ENCODE measurements at regions not wholly inside any gene's neighbourhood (a gene's known extent, or its start where the extent isn't known, plus 50 kb on each side); places are given as distances from the start of the nearest gene placed in this dataset.

DNA sequence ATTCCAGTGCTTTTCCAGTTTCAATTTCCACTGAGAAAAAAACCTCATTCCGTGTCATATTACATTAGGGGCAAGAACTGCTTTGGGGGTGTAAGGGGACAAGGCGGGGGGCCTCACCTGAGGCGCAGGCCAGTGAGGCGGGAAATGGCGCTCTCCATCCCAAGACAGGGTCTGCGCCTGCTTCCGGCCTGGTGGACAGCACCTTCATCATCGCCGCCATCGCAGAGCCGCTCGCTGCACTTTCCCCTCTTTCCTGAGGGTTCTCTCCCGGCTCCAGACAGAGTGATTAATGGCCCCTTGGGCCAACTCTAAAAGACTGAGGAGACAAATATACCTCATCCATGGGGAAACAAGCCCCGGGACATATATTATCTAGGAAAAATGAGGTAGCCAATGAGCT, 270.0 kb upstream of the SOX4 start:
- TF ChIP-seq GATA3 (IDR thresholded peaks at IDR 0.05; ENCODE audit: low read depth, low read length), result no peak

GRCh38 chr6:21325201-21325856, 268.2 kb upstream of the SOX4 start:
- TF ChIP-seq GATA3 (IDR thresholded peaks at IDR 0.05; ENCODE audit: low read depth, low read length), result no peak
- TF ChIP-seq GATA2 (IDR thresholded peaks at IDR 0.05; ENCODE audit: low read depth, low read length), result no peak

DNA sequence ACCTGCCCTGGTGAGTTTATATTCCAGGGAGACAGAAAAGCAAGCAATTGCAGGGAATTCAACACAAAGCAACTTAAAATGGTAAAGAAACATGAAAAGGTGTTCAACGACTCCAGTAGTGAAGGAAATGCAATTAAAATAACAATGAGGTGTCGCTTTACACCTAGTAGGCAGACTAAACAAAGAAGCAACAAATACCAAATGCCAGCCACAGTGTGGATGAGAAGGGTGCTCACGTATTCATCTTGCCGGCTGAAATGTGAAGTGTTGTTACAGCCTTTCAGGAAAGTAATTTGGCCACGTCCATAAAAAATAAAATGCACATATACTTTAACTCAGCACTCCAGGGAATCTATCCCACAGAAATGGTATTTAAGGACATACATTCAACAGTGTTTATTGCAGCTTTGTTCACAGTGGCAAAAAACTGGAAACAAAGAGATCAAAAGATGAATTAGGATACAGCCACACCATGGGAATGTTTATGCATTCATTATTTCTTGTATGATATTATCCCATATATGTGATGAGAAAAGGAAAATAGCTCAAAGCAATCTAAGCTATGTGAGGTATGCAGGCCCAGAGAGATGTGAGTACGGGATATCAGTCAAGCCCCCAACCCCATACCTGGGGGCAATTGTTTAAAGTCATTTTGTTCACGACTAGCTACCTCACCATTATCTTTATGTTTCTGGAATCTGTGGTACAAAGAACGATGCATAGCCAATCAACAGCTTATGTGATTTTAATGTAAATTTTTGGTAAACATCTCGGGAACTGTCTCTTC, 266.0 kb upstream of the SOX4 start:
- no peak for TF ChIP-seq GATA3 (IDR thresholded peaks at IDR 0.05; ENCODE audit: low read depth, low read length)
- TF ChIP-seq GATA2 (IDR thresholded peaks at IDR 0.05; ENCODE audit: low read depth, low read length), result no peak

DNA sequence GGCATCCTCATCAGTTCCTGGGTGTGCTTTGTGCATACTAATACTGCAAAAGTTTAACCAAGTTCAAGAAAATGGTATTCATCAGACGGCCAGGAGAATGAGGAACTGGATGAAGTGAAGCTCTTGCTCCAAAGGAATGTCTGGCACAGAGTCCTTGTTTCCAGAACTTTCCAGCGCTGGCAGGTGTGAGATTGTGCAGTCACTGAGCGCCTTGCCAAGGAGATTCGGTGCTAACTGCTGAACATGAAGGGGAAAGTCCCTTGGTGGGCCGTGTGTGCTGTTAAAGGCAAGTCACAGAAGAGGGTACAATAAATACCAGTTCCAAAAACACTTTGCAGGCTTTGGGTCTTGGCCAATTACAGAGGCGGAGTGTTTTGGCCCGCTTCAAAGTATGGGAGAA, 262.3 kb upstream of the SOX4 start:
- TF ChIP-seq GATA2 (IDR thresholded peaks at IDR 0.05; ENCODE audit: low read depth, low read length) (no peak), GATA3 (IDR thresholded peaks at IDR 0.05; ENCODE audit: low read depth, low read length) (no peak)

- TF ChIP-seq GATA3 (IDR thresholded peaks at IDR 0.05; ENCODE audit: low read depth, low read length) (no peak), GATA2 (IDR thresholded peaks at IDR 0.05; ENCODE audit: low read depth, low read length) (no peak)
These were observed 261.5 kb upstream of the SOX4 start for GRCh38 chr6:21332077-21332476.

GRCh38 chr6:21332660-21333059, 260.9 kb upstream of the SOX4 start:
- TF ChIP-seq GATA2 (IDR thresholded peaks at IDR 0.05; ENCODE audit: low read depth, low read length) (no peak), GATA3 (IDR thresholded peaks at IDR 0.05; ENCODE audit: low read depth, low read length) (no peak)

DNA sequence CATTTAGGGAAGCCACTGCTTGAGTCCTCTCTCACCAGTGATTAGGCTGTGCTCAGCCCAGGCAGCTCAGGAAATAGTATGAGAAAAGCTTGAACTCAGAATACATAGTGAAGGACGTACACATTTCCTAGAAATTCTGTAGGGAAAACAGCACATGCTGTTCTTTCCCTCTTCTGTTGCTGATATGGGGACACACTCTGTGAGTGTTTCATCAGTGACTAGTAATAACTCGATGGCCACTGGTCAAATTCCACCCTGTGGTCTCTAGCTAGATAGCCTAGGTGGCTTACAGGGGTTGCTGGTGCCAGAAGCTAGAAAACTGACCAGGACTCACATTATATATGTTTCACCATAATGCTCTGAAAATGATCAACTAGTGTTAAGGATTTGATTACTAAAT, 259.8 kb upstream of the SOX4 start:
- no peak for TF ChIP-seq GATA2 (IDR thresholded peaks at IDR 0.05; ENCODE audit: low read depth, low read length)
- no peak for TF ChIP-seq GATA3 (IDR thresholded peaks at IDR 0.05; ENCODE audit: low read depth, low read length)

DNA sequence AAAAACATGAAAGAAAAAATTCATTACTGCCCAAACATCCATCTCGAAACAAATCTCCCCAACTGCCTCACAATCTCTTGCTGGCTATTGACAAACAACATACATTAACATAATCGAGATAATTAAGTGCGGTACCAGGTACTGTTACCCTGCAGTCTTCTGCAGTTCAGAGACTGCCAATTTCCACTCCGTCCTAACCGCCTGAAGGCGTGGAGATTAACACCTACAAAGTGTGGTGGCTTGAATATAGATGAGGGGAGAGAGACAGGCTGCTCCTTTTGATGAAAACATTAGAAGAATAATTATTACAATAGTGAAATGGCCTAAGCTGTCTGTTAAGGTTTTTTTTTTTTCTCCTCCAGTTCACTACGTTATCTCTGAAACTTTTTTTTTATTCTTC, 258.9 kb upstream of the SOX4 start:
- TF ChIP-seq GATA2 (IDR thresholded peaks at IDR 0.05; ENCODE audit: low read depth, low read length), result no peak
- no peak for TF ChIP-seq GATA3 (IDR thresholded peaks at IDR 0.05; ENCODE audit: low read depth, low read length)

- TF ChIP-seq GATA3 (IDR thresholded peaks at IDR 0.05; ENCODE audit: low read depth, low read length), result no peak
- TF ChIP-seq GATA2 (IDR thresholded peaks at IDR 0.05; ENCODE audit: low read depth, low read length), result no peak
These were observed 258.0 kb upstream of the SOX4 start for GRCh38 chr6:21335591-21335990.

- TF ChIP-seq GATA3 (IDR thresholded peaks at IDR 0.05; ENCODE audit: low read depth, low read length) (no peak), GATA2 (IDR thresholded peaks at IDR 0.05; ENCODE audit: low read depth, low read length) (no peak)
These were observed 256.3 kb upstream of the SOX4 start for GRCh38 chr6:21337263-21337662.

GRCh38 chr6:21340573-21340972, 253.0 kb upstream of the SOX4 start:
- TF ChIP-seq GATA3 (IDR thresholded peaks at IDR 0.05; ENCODE audit: low read depth, low read length) (no peak), GATA2 (IDR thresholded peaks at IDR 0.05; ENCODE audit: low read depth, low read length) (no peak)

GRCh38 chr6:21341910-21342309, 251.6 kb upstream of the SOX4 start:
- TF ChIP-seq GATA2 (IDR thresholded peaks at IDR 0.05; ENCODE audit: low read depth, low read length), result no peak
- TF ChIP-seq GATA3 (IDR thresholded peaks at IDR 0.05; ENCODE audit: low read depth, low read length), result no peak

DNA sequence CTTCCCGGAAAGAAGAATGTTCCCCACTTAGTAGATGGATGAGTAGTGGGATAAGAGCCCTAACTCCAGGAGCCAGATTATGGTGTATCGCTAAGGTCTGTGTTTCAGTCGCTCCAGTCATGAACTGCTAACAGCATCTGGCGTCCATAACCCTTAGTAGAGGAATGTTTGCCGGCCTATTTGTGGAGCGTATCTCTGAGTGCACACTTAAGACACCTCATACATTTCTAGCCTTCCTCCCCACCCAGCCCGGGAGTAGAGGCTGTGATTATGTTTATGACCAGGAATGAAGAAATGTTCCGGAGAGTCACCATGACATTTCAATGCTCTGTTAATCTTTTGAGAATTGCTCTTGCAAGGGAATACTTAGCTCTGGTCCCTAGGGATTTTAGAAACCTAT, 251.1 kb upstream of the SOX4 start:
- TF ChIP-seq GATA2 (IDR thresholded peaks at IDR 0.05; ENCODE audit: low read depth, low read length), result no peak
- TF ChIP-seq GATA3 (IDR thresholded peaks at IDR 0.05; ENCODE audit: low read depth, low read length), result no peak

GRCh38 chr6:21348146-21348503, 245.4 kb upstream of the SOX4 start:
- TF ChIP-seq GATA3 (IDR thresholded peaks at IDR 0.05; ENCODE audit: low read depth, low read length) (no peak), GATA2 (IDR thresholded peaks at IDR 0.05; ENCODE audit: low read depth, low read length) (no peak)

DNA sequence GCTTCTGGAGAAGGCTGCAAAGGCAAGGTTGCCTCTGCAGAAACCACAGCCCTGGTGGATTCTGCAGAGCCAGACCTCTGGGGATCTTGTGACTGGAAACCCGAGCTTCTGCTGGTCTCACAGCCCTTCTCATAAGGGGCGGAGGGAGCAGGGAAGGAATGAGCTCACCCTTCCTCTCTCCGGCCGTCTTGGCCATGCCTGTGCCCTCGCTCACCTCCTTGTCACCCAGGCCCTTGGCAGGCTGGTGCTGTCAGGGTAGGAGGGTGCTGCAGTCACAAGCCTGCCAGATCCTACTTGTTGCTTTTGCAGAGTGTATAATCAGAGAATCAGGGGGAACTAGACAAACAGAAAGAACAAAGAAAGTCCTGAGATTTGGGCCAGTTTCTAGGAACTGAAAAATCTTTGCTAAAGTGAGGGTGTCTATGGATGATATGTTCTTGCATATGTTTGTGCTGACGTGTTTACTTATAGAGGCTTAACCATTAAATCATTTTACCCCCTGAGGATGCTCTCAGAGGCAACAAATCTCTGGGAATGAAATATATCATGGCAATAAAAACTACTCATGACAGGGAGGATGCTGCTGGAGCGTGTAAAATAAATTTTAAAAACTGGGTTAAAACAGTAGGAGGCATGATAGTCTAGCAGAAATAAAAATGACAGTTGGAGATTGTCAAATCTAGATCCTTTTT, 244.9 kb upstream of the SOX4 start:
- TF ChIP-seq GATA2 (IDR thresholded peaks at IDR 0.05; ENCODE audit: low read depth, low read length) (no peak), GATA3 (IDR thresholded peaks at IDR 0.05; ENCODE audit: low read depth, low read length) (no peak)

Measured in SH-SY5Y (cell line).